NCI-H1436 (cell line): ENCODE measurements at regions not wholly inside any gene's neighbourhood (a gene's known extent, or its start where the extent isn't known, plus 50 kb on each side); places are given as distances from the start of the nearest gene placed in this dataset.
"Not testable (repeated sequence)": the region's sequence is repeated elsewhere in the genome, so short reads cannot be mapped to it uniquely, and the experiment has no call there.

Source experiments
- DNase-seq: peaks from one replicate; lab custom pipeline; 2025; lab: John Stamatoyannopoulos, UW

- DNase-seq, result no peak
These were observed 147.5 kb upstream of the PIK3R1 start for GRCh38 chr5:68067976-68068603.

GRCh38 chr5:68067291-68067690, 148.3 kb upstream of the PIK3R1 start:
- DNase-seq, result no peak

GRCh38 chr5:68066277-68066955, 149.1 kb upstream of the PIK3R1 start:
- DNase-seq, result no peak

- not testable (repeated sequence) for DNase-seq
These were observed 150.2 kb upstream of the PIK3R1 start for GRCh38 chr5:68065321-68065720.

GRCh38 chr5:68060382-68060781, 155.2 kb upstream of the PIK3R1 start:
- DNase-seq, result no peak

GRCh38 chr5:68057191-68057590, 158.4 kb upstream of the PIK3R1 start:
- no peak for DNase-seq

- DNase-seq, result no peak
These were observed 159.9 kb upstream of the PIK3R1 start for GRCh38 chr5:68055686-68056085.

- no peak for DNase-seq
These were observed 160.9 kb upstream of the PIK3R1 start for GRCh38 chr5:68054638-68055037.

- no peak for DNase-seq
These were observed 162.4 kb upstream of the PIK3R1 start for GRCh38 chr5:68053202-68053601.

GRCh38 chr5:68049053-68049713, 166.4 kb upstream of the PIK3R1 start:
- DNase-seq, result no peak

- no peak for DNase-seq
These were observed 167.0 kb upstream of the PIK3R1 start for GRCh38 chr5:68048516-68048915.

- not testable (repeated sequence) for DNase-seq
These were observed 167.5 kb upstream of the PIK3R1 start for GRCh38 chr5:68048054-68048453.

GRCh38 chr5:68047035-68047434, 168.5 kb upstream of the PIK3R1 start:
- no peak for DNase-seq

GRCh38 chr5:68046445-68046844, 169.1 kb upstream of the PIK3R1 start:
- DNase-seq, result no peak

- DNase-seq, result no peak
These were observed 174.3 kb upstream of the PIK3R1 start for GRCh38 chr5:68041293-68041692.

- no peak for DNase-seq
These were observed 178.0 kb upstream of the PIK3R1 start for GRCh38 chr5:68037546-68037945.

GRCh38 chr5:68033961-68034571, 181.5 kb upstream of the PIK3R1 start:
- DNase-seq, result no peak

GRCh38 chr5:68033029-68033428, 182.5 kb upstream of the PIK3R1 start:
- no peak for DNase-seq

- DNase-seq, result no peak
These were observed 183.3 kb upstream of the PIK3R1 start for GRCh38 chr5:68032216-68032762.

- no peak for DNase-seq
These were observed 187.3 kb upstream of the PIK3R1 start for GRCh38 chr5:68028131-68028727.

GRCh38 chr5:68027519-68027918, 188.0 kb upstream of the PIK3R1 start:
- DNase-seq, result no peak
